ENCODE measurements at regions not wholly inside any gene's neighbourhood (a gene's known extent, or its start where the extent isn't known, plus 50 kb on each side); places are given as distances from the start of the nearest gene placed in this dataset.

GRCh38 chr13:107531816-107532215, 683.5 kb downstream of the LIG4 start:
- ChIA-PET CTCF (interaction anchor here (0.6 kb wide), 1 partner anchor 81 kb away, joined by 3 read pairs; no protein-coding TSS in a partner anchor), POLR2A (no interaction called here)
- no peaks in the 10 kb centered on the region for H3K36me3 ChIP-seq (ENCODE audit: control insufficient read depth, insufficient read depth, low read length)
- H3K27me3 ChIP-seq (ENCODE audit: control insufficient read depth, insufficient read depth, low read length): no peaks in the 10 kb centered on the region
- no peak for TF ChIP-seq CTCF (IDR thresholded peaks at IDR 0.05; ENCODE audit: insufficient read depth, low read depth, low read length)
- H3K4me3 ChIP-seq (ENCODE audit: low read depth, low read length): no peak overlapping the region
- no peak for DNase-seq (ENCODE audit: low read depth)

- no peaks in the 10 kb centered on the region for H3K27me3 ChIP-seq (ENCODE audit: control insufficient read depth, insufficient read depth, low read length)
- no peaks in the 10 kb centered on the region for H3K36me3 ChIP-seq (ENCODE audit: control insufficient read depth, insufficient read depth, low read length)
- POLR2A ChIA-PET: no interaction called here
- DNase-seq (ENCODE audit: low read depth): no peak
- no peak for TF ChIP-seq CTCF (IDR thresholded peaks at IDR 0.05; ENCODE audit: insufficient read depth, low read depth, low read length)
- CTCF ChIA-PET: no interaction called here
- no peak overlapping the region for H3K4me3 ChIP-seq (ENCODE audit: low read depth, low read length)
Measured at GRCh38 chr13:107531180-107531579, 684.2 kb downstream of the LIG4 start.

GRCh38 chr13:107529035-107529434, 686.3 kb downstream of the LIG4 start:
- DNase-seq (ENCODE audit: low read depth): no peak
- Histone ChIP-seq H3K4me3 (ENCODE audit: low read depth, low read length) (no peak overlapping the region), H3K27me3 (ENCODE audit: control insufficient read depth, insufficient read depth, low read length) (no peaks in the 10 kb centered on the region), H3K36me3 (ENCODE audit: control insufficient read depth, insufficient read depth, low read length) (no peaks in the 10 kb centered on the region)
- no peak for TF ChIP-seq CTCF (IDR thresholded peaks at IDR 0.05; ENCODE audit: insufficient read depth, low read depth, low read length)
- ChIA-PET CTCF (interaction anchor here (0.9 kb wide), 1 partner anchor 15 kb away, joined by 3 read pairs; no protein-coding TSS in a partner anchor), POLR2A (no interaction called here)

- Histone ChIP-seq H3K36me3 (ENCODE audit: control insufficient read depth, insufficient read depth, low read length) (no peaks in the 10 kb centered on the region), H3K4me3 (ENCODE audit: low read depth, low read length) (no peak overlapping the region), H3K27me3 (ENCODE audit: control insufficient read depth, insufficient read depth, low read length) (no peaks in the 10 kb centered on the region)
- no peak for DNase-seq (ENCODE audit: low read depth)
- no peak for TF ChIP-seq CTCF (IDR thresholded peaks at IDR 0.05; ENCODE audit: insufficient read depth, low read depth, low read length)
- CTCF ChIA-PET: no interaction called here
- POLR2A ChIA-PET: no interaction called here
Measured at GRCh38 chr13:107518780-107519179, 696.6 kb downstream of the LIG4 start.

GRCh38 chr13:107518292-107518691, 697.0 kb downstream of the LIG4 start:
- POLR2A ChIA-PET: no interaction called here
- no peak for TF ChIP-seq CTCF (IDR thresholded peaks at IDR 0.05; ENCODE audit: insufficient read depth, low read depth, low read length)
- no peak overlapping the region for H3K4me3 ChIP-seq (ENCODE audit: low read depth, low read length)
- no peaks in the 10 kb centered on the region for H3K36me3 ChIP-seq (ENCODE audit: control insufficient read depth, insufficient read depth, low read length)
- CTCF ChIA-PET: no interaction called here
- no peak for DNase-seq (ENCODE audit: low read depth)
- no peaks in the 10 kb centered on the region for H3K27me3 ChIP-seq (ENCODE audit: control insufficient read depth, insufficient read depth, low read length)

All from BJ (cell line).